Dermis microvascular lymphatic vessel endothelial cell (primary cell): ENCODE measurements at regions not wholly inside any gene's neighbourhood (a gene's known extent, or its start where the extent isn't known, plus 50 kb on each side); places are given as distances from the start of the nearest gene placed in this dataset.
"Not testable (repeated sequence)": the region's sequence is repeated elsewhere in the genome, so short reads cannot be mapped to it uniquely, and the experiment has no call there.

ENCODE experiments used
- DNase-seq, 2 donors: peaks; one replicate each; pipeline versions ENCODE4 v3.0.0 to v3.0.0-alpha.2; 2010; ENCODE audit warnings: low read depth in 2 of 2

DNA sequence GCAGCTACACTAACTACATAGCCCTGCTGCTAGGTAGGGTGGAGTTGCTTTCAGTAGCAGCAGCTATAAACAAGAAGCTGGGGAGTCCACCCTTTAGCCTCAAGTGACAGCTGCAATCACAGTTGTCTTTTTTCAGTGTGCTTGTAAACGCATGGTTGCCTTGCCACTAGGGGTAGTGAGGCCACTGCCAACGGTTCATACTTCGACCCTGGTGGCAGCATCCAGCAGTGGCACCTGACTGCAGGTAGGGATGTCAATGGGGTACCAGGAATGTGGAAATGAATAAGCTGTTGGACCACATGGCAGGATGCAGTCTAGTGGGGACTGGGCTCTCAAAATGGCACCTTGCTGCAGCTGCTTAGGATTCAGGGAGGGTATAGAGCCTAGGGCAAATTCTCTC lies 367.2 kb downstream of the RASEF start:
- DNase-seq, result no peak

DNA sequence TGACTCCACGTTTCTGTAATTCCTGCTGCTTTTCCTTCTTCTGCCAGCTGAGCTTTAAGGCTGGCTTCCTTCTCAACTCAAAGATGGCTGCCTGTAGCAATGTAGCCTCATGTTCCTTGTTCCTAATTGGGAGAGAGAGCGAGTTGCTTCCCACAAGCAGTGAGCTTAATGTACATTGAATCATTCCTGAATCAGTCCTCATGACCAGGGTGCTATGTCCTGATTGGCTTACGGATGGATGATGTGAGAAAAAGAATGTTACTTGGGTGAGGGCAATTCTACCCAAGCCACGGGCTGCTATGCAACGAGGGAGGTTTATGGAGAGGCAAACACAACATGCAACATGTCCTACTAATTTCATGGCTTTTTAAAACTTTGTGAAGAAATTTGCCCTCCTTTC lies 356.2 kb downstream of the RASEF start:
- DNase-seq, result no peak

DNA sequence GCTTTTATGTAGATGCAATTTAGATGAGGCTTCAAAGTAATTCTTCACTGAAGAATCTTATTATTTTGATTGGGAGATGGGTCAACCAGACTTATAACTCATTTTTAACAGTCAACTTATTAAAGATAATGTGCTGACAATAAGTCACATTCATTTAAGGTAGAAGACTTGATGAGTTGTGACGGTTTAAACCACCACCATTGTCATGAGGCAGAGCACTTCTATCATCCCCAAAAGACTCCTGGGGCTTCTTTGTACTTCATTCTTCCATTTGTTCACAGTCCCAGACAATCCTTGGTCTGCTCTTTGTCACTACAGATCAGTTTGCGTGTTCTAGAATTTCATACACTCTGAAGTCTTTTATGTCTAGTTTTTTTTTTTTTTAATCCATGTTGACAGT lies 346.1 kb downstream of the RASEF start:
- DNase-seq, result no peak

DNA sequence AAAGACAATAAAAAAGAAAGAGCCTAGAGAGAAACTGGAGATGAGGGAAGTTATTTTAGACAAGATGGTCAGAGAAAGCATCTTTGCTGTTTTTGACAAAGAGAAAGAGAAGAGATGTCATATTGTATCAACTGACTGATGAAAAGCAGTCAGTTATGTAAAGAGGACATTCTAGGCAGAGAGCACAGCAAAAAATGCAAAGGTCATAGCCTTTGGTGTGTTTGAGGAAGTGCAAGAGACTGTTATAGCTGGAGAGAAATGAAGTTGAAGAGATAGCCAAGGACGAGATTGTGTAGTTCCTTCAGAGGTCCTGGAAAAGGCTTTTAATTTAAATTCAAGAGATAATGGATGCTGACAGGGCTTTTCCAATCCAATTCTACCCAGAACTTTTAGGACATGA lies 342.4 kb downstream of the RASEF start:
- DNase-seq, result no peak

DNA sequence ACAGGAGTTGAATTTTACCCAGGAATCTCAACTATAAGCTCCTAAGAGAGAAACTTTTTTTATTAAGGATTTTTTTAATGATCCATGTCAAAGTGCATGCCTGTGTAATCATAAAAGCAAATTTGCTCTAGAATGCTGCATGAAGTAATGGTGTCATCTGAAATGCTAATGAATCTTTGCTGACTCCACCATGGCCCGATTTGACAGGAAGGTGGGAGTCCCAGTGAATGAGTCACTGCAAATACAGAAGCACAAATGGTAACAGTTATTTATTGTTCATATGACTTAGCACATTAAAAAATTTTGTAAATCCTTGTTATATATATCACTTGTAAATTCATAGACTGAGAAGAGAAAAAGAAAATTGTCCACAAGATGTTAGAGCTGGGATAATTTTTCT lies 341.3 kb downstream of the RASEF start:
- DNase-seq, result no peak

DNA sequence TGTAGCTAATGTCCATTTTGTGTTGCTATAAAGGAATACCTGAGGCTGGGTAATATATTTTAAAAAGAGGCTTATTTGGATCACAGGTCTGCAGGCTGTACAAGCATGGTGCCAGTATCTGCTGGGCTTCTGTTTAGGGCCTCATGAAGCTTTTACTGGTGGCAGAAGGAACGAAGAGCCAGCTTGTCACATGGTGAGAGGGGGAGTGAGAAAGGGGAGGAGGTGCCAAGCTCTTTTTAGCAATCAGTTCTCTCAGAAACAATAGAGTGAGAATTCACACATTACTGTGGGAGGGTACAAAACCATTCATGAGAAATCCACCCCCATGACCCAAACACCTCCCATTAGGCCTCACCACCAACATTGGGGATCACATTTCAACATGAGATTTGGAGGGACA lies 340.9 kb downstream of the RASEF start:
- DNase-seq, result no peak

DNA sequence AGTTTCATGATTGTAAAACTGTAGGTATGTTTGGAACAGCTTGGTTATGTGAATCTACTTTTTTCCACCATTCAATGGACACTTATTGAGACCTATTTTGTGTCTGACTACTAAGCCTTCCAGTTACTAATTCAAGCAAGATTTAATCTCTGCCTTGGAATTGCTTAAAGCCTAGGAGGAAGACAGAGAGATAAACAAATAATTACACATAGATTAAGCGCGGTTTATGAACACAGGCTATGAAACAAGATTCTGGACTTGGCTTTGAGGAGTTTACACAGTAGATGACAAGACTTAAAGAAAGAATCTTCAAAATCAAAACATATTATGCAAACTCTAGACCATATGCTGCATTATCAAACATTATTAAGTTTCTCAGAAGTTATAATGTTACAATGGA lies 340.4 kb downstream of the RASEF start:
- DNase-seq, result no peak

DNA sequence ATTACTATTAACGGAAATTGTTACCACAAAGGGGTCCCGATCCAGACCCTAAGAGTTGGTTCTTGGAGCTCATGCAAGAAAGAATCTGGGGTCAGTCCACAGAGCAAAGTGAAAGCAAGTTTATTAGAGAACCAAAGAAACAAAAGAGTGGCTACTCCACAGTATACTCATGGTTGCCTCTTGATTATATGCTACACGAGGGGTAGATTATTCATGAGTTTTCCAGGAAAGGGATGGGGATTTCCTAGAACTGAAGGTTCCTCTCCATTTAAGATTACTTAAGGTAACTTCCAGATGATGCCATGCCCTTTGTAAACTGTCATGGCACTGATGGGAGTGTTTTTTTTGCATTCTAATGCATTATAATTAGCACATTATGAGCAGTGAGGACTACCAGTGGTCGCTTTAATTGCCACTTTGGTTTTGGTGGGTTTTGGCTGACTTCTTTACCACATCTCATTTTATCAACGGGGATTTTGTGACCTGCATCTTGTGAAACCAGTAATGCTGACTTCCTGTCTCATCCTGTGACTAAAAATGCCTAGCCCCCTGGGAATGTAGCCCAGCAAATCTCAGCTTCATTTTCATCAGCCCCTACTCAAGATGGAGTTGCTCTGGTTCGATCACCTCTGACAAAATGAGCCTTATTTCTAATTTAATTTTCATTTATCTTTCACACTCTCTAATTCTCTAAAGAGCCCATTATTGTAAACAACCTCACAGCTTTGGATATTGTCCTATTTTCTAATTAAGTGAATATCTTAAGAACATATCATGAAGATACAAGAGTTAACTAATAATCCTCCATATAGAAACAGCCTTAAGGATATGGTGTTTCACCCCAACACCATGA lies 336.3 kb downstream of the RASEF start:
- DNase-seq, result no peak

DNA sequence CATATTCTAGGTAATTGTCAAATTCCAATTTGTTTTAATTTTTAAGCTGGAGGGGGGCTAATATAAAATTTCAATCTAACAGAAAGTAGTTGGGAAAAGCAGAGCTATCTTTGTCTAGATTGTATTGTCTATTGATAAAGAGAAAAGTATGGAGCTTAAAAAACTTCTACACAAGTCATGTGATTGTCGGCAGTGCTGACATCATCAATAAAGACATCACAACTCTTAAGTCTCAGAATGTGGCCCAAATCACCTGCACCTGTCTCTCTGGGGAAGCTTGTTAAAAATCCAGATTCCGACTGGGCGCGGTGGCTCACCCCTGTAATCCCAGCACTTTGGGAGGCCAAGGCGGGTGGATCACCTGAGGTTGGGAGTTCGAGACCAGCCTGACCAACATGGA lies 333.8 kb downstream of the RASEF start:
- no peak for DNase-seq

DNA sequence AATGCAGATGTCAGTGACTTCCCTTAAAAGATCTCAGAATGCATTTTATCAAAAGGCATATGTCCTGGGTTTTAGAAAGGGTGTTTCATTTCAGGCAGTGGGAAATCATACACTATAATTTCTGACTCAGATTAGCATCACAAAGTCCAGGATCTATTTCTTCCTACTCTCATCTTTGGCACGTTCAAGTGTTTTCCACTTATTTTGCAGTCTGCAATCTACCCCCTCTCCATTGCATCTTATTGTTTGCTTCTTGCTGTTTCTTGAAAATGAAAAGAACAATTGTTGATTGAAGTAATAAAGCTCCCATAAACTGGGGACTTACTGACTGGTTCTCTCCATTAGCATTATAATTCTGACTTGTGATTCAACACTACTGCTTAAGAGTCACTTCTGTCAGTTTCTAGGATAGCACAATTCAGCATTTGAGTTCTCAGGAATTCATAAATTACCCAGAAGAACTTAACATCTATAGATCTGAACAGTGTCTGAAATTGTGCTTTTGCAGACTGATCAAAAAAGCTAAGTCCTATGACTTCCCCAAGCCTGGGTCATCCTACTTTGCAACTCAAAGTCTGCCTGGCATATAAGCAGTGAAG lies 332.9 kb downstream of the RASEF start:
- no peak for DNase-seq

DNA sequence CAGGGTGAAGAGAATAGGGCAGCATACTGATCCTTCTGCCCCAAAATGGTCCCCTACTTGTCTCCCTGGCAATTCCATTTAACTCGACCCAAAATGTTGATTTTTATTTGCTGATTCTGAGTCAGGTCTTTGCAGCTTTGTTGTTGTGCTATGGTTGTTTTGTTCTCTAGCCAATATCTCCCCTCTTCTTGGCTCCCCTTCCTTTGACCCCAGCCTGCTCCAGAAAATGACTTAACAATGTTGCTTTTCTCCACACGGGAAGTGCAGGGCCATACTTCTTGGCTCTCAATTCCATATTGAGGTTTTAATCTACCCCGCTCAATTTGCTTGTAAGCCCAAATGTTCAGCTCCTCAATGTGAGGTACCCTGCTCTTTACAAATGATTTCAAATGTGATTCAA lies 330.0 kb downstream of the RASEF start:
- no peak for DNase-seq

DNA sequence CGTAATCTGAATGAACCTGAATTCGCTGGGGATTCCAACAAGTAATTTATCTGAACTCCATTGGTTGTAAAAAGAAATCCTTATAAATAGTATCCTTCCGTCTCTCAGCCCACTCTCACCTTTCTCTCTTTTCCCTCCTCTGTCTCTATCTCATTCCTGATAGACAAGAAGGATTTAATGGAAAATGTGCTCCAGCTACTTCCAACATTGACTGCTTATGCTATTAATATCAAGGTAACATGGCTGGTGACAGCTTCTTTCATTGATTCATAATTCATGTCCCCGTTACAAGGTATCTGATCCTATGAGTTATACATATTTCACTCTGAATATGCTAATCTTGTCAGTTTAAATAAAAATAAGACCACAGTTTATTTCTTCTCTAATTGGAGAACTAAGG lies 326.8 kb downstream of the RASEF start:
- no peak for DNase-seq

DNA sequence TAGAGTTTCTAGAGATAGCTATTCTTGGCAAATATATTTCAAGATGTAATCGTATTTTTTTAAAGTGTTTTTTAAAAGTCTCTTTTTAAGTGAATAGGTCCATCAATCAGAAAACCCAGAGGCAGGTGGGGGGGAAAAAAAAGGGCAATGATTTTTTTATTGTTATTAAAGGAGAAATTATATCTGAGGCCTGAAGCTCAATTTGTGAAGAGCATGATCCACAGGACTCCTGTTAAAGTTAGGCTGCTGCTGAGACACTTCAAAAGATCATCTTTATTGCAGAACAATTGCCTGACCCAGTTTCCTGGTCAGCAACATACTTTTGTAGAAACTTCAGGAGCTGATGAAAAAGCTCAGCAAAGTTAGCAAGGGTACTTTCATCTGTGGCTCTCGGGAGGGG lies 326.2 kb downstream of the RASEF start:
- DNase-seq, result no peak

DNA sequence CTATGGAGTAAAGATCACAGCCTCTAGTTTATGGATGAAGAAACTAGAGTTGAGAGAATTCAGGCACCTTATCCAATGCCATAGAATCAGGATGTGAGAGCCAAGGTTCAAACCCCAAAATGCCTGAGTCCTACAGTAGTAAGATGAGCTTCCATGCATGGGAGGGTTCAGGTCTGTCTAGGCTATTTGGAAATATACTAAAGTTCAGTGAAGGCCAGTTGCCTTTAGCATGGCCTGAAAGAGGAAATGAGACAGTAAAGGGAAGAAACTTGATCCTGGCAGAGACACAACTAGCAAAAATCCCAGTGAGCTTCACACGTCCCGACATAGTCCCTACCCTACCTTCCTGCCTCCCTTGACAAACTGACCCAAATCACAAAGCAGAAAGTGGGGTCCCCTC lies 317.0 kb downstream of the RASEF start:
- DNase-seq, result no peak

DNA sequence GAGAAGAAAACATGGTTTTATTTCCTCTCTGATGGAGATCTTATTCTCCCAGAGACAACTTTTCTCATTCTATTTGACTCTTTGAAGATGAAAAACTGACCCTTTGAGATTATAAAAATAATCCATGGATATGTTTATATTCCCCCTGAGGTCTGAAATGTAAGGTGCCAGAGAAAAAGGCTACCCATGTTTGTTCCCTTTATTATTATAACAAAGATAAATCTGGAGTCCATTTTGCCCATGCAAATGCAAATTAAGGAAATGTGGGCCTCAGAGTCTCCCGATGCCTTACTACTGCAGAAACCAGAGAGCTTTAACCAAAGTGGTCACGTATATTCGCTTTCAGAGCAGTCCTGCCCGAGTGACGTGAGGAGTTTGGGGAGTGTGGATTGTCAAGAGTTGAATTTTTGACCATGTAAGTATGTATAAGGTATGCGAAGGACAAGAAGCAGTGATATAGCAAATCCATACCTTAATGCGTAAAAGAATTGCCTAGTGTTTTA lies 312.5 kb downstream of the RASEF start:
- no peak for DNase-seq

DNA sequence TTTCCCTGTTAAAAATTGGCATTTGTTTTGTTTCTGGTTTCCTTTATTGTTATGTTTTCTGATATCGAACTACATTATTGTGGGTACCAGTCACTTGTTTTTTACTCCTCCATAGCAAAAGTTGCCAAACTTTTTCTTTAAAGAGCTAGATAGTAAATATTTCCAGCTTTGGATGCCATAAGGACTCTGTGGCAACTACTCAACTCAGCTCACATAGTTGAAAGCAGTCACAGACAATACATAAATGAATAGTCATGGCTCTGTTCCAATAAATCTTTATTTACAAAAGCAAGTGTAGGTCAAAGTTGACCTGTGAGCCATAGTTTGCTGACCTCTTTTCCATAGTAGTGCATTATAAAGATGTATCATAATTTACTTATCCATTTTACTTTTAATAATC lies 305.0 kb downstream of the RASEF start:
- no peak for DNase-seq

DNA sequence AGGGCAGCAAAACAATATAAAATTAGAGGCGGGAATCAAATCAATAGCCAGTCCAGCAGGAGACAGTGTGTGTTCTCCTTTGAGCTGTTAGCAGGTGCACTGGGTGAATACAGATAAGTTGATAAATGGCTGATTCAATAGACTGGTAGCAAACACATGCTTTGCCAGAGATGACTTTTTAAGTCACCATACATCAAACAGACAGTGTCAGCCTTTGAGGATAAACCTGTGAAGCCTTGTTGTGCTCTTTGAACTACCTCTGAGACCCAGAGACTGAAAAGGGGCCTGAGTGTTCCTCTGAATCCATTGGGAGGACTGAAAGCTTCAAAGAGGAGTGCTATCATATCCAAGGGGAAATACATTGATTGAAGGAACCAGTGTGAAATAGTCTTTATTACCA lies 301.9 kb downstream of the RASEF start:
- DNase-seq, result no peak

DNA sequence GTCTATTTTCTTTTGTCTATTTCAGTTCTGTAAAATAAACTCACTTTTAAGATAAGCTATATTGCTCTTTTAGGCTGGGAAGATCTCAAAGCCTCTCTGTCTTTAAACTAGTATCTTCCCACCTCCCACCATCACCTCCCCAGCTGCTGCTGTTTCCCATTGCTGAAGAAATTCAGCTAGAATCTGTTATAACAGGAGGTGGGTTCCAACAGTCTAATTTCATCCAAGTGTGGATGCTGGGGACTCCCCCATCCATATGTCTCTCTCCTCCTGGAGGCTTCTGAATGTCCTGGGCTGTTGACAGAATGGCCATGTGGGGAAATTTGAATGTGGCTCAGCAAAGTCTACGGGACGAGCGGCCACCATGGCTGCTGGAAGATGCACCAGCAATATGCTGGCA lies 301.0 kb downstream of the RASEF start:
- DNase-seq, result no peak

DNA sequence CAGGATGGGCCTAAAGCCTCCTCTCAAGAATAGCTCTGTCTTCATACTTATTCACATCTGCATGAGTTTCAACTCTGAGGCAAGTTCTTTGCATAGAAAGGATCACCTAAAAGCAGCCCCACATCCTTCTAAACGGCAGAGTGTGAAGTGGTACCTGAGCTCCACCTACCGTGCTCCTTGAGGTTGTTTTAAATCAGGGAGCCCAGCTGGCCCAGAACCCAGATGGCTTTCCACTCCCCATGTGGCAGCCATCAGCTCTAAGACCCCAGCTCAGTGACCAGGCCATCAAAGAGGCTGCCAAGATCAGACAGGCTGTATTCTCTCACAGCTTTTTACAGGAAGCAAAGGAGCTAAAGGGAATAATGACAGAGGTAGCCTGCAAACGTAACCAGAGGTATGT lies 299.3 kb downstream of the RASEF start:
- peak in 1 of 2 donors; percentile 2 for DNase-seq

DNA sequence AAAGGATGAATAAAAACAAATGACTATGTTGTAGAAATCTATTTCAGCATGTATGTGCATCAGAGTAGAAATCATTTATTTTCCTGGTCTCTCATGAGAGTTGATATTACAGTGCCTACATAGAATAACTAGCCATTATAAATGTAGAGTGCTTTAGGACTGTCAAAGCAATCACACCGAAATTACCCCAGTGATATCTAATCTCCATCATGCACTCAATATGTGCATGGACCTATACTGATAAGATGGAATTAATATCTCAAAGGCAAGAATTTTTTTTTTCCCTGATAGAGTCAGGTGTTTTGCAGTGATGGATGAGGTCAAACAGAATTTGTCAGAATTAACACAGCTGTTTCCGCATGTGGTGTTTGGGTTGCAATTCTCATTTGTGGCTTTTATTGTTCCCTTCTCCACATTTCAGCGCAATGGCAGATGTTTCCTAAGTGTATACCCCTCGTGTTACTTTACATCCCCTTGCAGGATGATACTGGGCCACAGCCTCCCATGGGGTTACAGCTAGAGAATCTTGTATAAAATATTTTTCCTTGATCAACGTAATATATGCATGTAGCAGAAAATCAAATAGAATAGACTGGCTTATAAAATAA lies 298.8 kb downstream of the RASEF start:
- peak; percentile 6 to 60 for DNase-seq

DNA sequence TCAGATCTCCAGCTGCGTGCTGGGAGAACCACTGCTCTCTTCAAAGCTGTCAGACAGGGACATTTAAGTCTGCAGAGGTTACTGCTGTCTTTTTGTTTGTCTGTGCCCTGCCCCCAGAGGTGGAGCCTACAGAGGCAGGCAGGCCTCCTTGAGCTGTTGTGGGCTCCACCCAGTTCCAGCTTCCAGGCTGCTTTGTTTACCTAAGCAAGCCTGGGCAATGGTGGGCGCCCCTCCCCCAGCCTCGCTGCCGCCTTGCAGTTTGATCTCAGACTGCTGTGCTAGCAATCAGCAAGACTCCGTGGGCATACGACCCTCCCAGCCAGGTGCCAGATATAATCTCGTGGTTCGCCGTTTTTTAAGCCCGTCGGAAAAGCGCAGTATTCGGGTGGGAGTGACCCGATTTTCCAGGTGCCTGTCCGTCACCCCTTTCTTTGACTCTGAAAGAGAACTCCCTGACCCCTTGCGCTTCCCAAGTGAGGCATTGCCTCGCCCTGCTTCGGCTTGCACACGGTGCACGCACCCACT lies 288.2 kb downstream of the RASEF start:
- DNase-seq, result not testable (repeated sequence)

DNA sequence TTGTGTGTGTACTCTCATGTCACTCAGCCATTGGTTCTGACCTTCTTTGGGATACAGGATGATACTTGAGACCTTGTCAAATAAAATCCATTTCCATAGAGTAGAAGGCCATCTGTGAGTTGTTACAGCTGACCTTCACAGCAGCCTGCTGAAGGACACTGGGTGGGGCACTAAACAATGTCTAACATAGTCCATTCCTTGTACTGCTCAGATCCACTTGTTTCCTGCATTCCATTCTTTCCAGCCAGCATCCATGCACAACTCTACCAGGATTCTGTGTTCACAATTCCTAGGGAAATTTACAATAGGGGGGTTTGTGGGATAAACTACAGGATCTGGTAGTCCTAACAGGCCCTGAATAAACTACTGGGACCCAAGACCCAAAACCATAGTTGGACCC lies 286.4 kb downstream of the RASEF start:
- DNase-seq, result no peak

DNA sequence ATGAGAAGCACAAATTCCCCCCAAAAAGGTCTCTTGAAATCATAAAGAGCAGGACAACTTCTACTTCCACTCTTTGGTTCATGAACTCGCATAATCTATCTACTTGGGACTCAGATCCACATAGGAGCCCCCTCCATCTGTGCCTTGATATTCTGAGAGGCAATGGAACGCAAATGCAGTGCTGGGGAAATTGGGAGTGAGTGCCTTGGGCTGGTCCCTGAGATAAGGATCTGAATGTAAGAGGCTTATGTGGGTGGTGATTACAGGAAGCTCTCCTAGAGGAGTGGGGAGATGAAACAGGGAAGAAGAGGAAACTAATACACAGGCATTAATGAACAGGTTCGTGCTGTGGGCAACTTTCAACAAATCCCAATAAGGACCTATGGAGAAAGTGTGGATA lies 285.6 kb downstream of the RASEF start:
- DNase-seq, result no peak
